A673 (cell line): ENCODE measurements at regions not wholly inside any gene's neighbourhood (a gene's known extent, or its start where the extent isn't known, plus 50 kb on each side); places are given as distances from the start of the nearest gene placed in this dataset.

Experiments used
- BruUV-seq: library from RNA; stranded (reverse); fragments of 400-500 nt; replicated peaks from 2 replicates; lab custom pipeline; 2021; lab: Mats Ljungman, UMichigan
- CTCF ChIA-PET: fragments of 300-600 bp; sonication (Branson Sonifier 250); formaldehyde crosslinking; loops from one replicate; lab custom pipeline; 2022; ENCODE audit warnings: antibody characterized with exemption; lab: Charles Lee
- POLR2A ChIA-PET: fragments of 300-600 bp; sonication (Branson Sonifier 250); formaldehyde crosslinking; loops from one replicate; lab custom pipeline; 2022; ENCODE audit warnings: antibody characterized with exemption; ENCODE audit not compliant: low non-redundant PET; lab: Charles Lee
- DNase-seq: peaks from one replicate; pipeline ENCODE4 v3.0.0-alpha.2; 2015; ENCODE audit warnings: low spot score
- H3K27ac ChIP-seq: fragments of 200-600 bp; sonication (generic); 2 replicates; pipeline ENCODE4 v1.5.1; 2016; ENCODE audit warnings: mixed run types, low read depth, mild to moderate bottlenecking, mixed read lengths, antibody characterized with exemption, low read length; ENCODE audit not compliant: poor library complexity, severe bottlenecking
- H3K27me3 ChIP-seq: fragments of 200-600 bp; sonication (generic); replicated peaks from 2 replicates; pipeline ENCODE4 v1.6.1; 2017; ENCODE audit warnings: mixed run types, low read depth, mild to moderate bottlenecking, mixed read lengths, antibody characterized with exemption, low read length; ENCODE audit not compliant: insufficient read depth, poor library complexity
- H3K36me3 ChIP-seq: fragments of 200-600 bp; sonication (generic); 2 replicates; pipeline ENCODE4 v1.6.1; 2016; ENCODE audit warnings: mixed run types, mild to moderate bottlenecking, mixed read lengths, antibody characterized with exemption, low read length; ENCODE audit not compliant: insufficient read depth, poor library complexity, severe bottlenecking
- H3K4me1 ChIP-seq: fragments of 200-600 bp; sonication (generic); 2 replicates; pipeline ENCODE4 v1.6.1; 2017; ENCODE audit warnings: mixed run types, mild to moderate bottlenecking, mixed read lengths, antibody characterized with exemption, low read length; ENCODE audit not compliant: insufficient read depth, poor library complexity, severe bottlenecking
- H3K4me3 ChIP-seq: fragments of 200-600 bp; sonication (generic); 2 replicates; pipeline ENCODE4 v1.5.1; 2016; ENCODE audit warnings: low read depth, mixed run types, mild to moderate bottlenecking, mixed read lengths, low read length; ENCODE audit not compliant: poor library complexity, severe bottlenecking
- H3K9me3 ChIP-seq: fragments of 200-600 bp; sonication (generic); 2 replicates; pipeline ENCODE4 v1.6.1; 2016; ENCODE audit warnings: mixed run types, low read depth, mild to moderate bottlenecking, mixed read lengths, antibody characterized with exemption, low read length; ENCODE audit not compliant: poor library complexity, severe bottlenecking
- EZH2 ChIP-seq: fragments of 200-600 bp; sonication (generic); IDR thresholded peaks from 2 replicates; pipeline ENCODE4 v1.6.1; 2017; ENCODE audit warnings: borderline replicate concordance, low read depth, mild to moderate bottlenecking, mixed read lengths, antibody characterized with exemption, low read length; ENCODE audit not compliant: poor library complexity, severe bottlenecking
- intact Hi-C: fragments of 100-400 bp; cut with micrococcal nuclease; formaldehyde crosslinking; loops from one replicate; pipeline ENCODE4 v1.10.0; 2022; ENCODE audit not compliant: unreplicated experiment
- TF ChIP-seq, protein P1 (sequence below): fragments of 300-800, 200-600 bp; sonication (generic); conservative IDR thresholded peaks from 2 replicates; pipeline ENCODE4 v1.5.1; 2017; ENCODE audit warnings: low read depth, mild to moderate bottlenecking, antibody characterized with exemption, low read length, moderate library complexity, mixed read lengths

DNA sequence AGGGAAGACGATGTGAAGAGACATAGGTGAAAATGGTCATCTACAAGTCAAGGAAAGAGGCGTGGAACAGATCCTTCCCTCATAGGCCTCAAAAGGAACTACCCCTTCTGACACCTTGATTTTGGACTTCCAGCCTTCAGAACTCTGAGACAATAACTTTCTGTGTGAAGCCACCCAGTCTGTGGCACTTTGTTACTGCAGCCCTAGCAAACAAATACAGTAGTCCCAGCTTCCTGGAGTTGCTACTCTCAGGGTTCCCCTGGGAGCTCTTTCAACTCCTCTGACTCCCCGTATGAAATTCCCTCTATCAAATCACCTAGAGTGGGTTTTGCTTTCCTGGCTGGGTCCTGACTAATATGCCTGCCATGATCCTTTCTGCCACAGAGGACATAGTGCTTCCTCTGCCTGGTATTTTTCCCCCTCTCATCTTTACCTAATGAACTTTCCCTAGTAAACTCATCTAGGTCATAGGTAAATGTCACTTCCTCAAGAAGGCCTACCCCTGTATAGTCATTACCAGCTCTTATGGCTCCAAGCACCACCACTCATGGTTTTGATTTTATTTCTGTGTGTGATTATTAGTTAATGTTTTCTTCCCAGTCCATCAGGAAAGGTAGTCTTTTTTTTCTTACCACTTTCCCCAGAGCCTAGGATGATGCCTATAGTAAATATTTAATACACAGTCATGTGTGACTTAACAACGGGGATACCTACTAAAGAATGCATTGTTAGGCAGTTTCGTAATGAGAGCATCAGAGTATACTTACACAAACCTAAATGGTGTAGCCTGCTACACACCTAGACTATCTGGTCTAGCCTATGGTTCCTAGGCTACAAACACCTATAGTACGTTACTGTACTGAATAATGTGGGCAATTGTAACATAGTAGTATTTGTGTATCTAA, 111.5 kb upstream of the LGALSL start:
- H3K9me3 ChIP-seq: no peaks in the 10 kb centered on the region
- no peaks in the 10 kb centered on the region for H3K4me1 ChIP-seq
- H3K4me3 ChIP-seq: no peak overlapping the region
- no peak for TF ChIP-seq EZH2
- TF ChIP-seq, protein P1, sequence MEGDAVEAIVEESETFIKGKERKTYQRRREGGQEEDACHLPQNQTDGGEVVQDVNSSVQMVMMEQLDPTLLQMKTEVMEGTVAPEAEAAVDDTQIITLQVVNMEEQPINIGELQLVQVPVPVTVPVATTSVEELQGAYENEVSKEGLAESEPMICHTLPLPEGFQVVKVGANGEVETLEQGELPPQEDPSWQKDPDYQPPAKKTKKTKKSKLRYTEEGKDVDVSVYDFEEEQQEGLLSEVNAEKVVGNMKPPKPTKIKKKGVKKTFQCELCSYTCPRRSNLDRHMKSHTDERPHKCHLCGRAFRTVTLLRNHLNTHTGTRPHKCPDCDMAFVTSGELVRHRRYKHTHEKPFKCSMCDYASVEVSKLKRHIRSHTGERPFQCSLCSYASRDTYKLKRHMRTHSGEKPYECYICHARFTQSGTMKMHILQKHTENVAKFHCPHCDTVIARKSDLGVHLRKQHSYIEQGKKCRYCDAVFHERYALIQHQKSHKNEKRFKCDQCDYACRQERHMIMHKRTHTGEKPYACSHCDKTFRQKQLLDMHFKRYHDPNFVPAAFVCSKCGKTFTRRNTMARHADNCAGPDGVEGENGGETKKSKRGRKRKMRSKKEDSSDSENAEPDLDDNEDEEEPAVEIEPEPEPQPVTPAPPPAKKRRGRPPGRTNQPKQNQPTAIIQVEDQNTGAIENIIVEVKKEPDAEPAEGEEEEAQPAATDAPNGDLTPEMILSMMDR: no peak
- BruUV-seq: no TSS peak
- no peak overlapping the region for H3K27ac ChIP-seq
- no peaks in the 10 kb centered on the region for H3K36me3 ChIP-seq
- no peak for DNase-seq
- POLR2A ChIA-PET: no interaction called here
- H3K27me3 ChIP-seq: no peaks in the 10 kb centered on the region
- intact Hi-C loops: no loop called here
- CTCF ChIA-PET: no interaction called here

DNA sequence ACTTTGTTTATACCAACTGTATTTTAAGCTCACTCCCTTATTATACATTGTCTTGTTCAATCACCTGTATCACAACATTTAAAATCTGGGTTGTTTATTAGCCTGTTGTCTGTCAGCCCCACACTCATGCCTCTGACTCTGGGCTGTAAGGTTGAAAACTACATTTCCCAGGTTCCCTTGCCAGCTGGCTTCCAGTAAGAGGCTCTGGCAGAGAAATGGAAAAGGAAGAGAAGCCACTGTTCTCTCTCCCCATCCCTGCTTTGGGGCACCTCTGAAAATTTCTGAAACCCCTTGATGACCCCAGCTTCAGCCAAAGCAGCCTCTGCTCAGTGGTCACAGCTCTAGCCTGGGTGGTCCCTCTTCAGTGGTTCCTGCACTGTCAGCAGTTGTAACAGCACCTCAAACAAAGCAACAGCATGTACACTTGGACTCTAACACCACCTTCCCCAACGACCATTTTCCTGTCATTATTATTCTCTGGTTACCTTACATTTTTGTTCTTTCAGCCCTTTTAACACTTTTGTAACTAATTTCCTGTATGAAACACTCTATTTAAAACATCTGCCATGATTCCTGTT, 108.9 kb upstream of the LGALSL start:
- intact Hi-C loops: no loop called here
- Histone ChIP-seq H3K36me3 (no peaks in the 10 kb centered on the region), H3K9me3 (no peaks in the 10 kb centered on the region), H3K27ac (no peak overlapping the region), H3K27me3 (no peaks in the 10 kb centered on the region), H3K4me1 (no peaks in the 10 kb centered on the region), H3K4me3 (no peak overlapping the region)
- ChIA-PET POLR2A (no interaction called here), CTCF (no interaction called here)
- DNase-seq: no peak
- BruUV-seq: no TSS peak
- TF ChIP-seq EZH2: no peak
- TF ChIP-seq, protein P1: no peak

DNA sequence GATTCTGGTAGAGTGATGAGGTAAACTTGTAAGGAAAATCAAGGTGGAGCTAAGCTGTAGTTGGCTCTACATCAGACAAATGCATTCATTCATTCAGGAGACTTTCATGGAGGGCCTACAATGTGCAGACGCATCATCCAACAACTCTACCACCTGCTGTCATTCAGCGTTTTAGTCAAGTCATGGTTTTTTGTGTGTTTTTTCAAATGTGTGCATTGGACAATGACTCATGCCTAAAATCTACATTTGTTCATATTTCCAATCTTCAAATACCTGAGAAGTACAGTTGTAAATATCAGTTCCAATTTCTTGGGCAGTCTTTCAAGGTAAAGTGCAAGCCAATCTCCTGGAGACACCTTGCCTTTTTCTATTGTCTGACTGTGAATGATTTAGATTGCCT, 108.0 kb upstream of the LGALSL start:
- CTCF ChIA-PET: no interaction called here
- intact Hi-C loops: no loop called here
- no TSS peak for BruUV-seq

More for the DNA sequence above, 108.0 kb upstream of the LGALSL start:
- no peak overlapping the region for H3K27ac ChIP-seq
- H3K4me1 ChIP-seq: no peaks in the 10 kb centered on the region
- no peak for DNase-seq
- POLR2A ChIA-PET: no interaction called here
- TF ChIP-seq, protein P1: no peak
- TF ChIP-seq EZH2: no peak
- no peak overlapping the region for H3K4me3 ChIP-seq
- H3K36me3 ChIP-seq: no peaks in the 10 kb centered on the region
- H3K27me3 ChIP-seq: no peaks in the 10 kb centered on the region
- no peaks in the 10 kb centered on the region for H3K9me3 ChIP-seq
